Nephron (organoid): ENCODE measurements at regions not wholly inside any gene's neighbourhood (a gene's known extent, or its start where the extent isn't known, plus 50 kb on each side); places are given as distances from the start of the nearest gene placed in this dataset.
A peak's percentile ranks its signal among the peaks of the same experiment; 100 is the strongest.

Source experiments
- H3K27ac Mint-ChIP-seq, 3 experiments: 2 replicates each; pipeline ENCODE4 v1.8.0; 2020; ENCODE audit warnings: mixed read lengths in 3 of 3, mild to moderate bottlenecking in 2 of 3, moderate library complexity in 1 of 3
- H3K27me3 Mint-ChIP-seq: 2 replicates; pipeline ENCODE4 v1.8.0; 2021; ENCODE audit warnings: low read depth, mild to moderate bottlenecking, moderate library complexity, mixed read lengths
- H3K36me3 Mint-ChIP-seq: 2 replicates; pipeline ENCODE4 v1.8.0; 2020; ENCODE audit warnings: low read depth, mixed read lengths
- H3K4me1 Mint-ChIP-seq: 2 replicates; pipeline ENCODE4 v1.8.0; 2020; ENCODE audit warnings: mixed read lengths
- H3K4me3 Mint-ChIP-seq, 3 experiments: 2 replicates each; pipeline ENCODE4 v1.8.0; 2020; ENCODE audit warnings: mild to moderate bottlenecking in 3 of 3, mixed read lengths in 3 of 3, moderate library complexity in 2 of 3
- H3K9me3 Mint-ChIP-seq: 2 replicates; pipeline ENCODE4 v1.8.0; 2020; ENCODE audit warnings: mixed read lengths
- CTCF ChIP-seq, 3 experiments: fragments of 200-600 bp; sonication (generic); IDR thresholded peaks; one replicate each; pipeline ENCODE4 v1.5.0; 2021; ENCODE audit warnings: antibody characterized with exemption in 3 of 3; ENCODE audit not compliant: unreplicated experiment in 3 of 3

GRCh38 chr13:60326273-60326672, 70.7 kb upstream of the TDRD3 start:
- peaks cover 14% of the 10 kb centered on the region for H3K4me1 Mint-ChIP-seq
- peaks cover under 1% of the 10 kb centered on the region for H3K9me3 Mint-ChIP-seq
- H3K27ac Mint-ChIP-seq: no peak overlapping the region
- no peaks in the 10 kb centered on the region for H3K27me3 Mint-ChIP-seq
- no peak for TF ChIP-seq CTCF (IDR thresholded peaks at IDR 0.05; ENCODE audit: unreplicated experiment in 3 of 3)
- no peak overlapping the region for H3K4me3 Mint-ChIP-seq
- no peaks in the 10 kb centered on the region for H3K36me3 Mint-ChIP-seq

GRCh38 chr13:60327511-60327910, 69.5 kb upstream of the TDRD3 start:
- no peaks in the 10 kb centered on the region for H3K27me3 Mint-ChIP-seq
- H3K4me3 Mint-ChIP-seq: no peak overlapping the region
- peak overlapping the region; percentile 43 to 64 (median 49) for H3K27ac Mint-ChIP-seq
- no peaks in the 10 kb centered on the region for H3K36me3 Mint-ChIP-seq
- H3K9me3 Mint-ChIP-seq: peaks cover 5% of the 10 kb centered on the region
- H3K4me1 Mint-ChIP-seq: peaks cover 14% of the 10 kb centered on the region
- TF ChIP-seq CTCF (IDR thresholded peaks at IDR 0.05; ENCODE audit: unreplicated experiment in 3 of 3): no peak

GRCh38 chr13:60328073-60328472, 68.9 kb upstream of the TDRD3 start:
- H3K36me3 Mint-ChIP-seq: no peaks in the 10 kb centered on the region
- H3K9me3 Mint-ChIP-seq: peaks cover 5% of the 10 kb centered on the region
- H3K27me3 Mint-ChIP-seq: no peaks in the 10 kb centered on the region
- TF ChIP-seq CTCF (IDR thresholded peaks at IDR 0.05; ENCODE audit: unreplicated experiment in 3 of 3): no peak
- H3K27ac Mint-ChIP-seq: peak overlapping the region in 2 of 3 experiments; percentile 43 to 64
- no peak overlapping the region for H3K4me3 Mint-ChIP-seq
- peaks cover 14% of the 10 kb centered on the region for H3K4me1 Mint-ChIP-seq

- H3K36me3 Mint-ChIP-seq: no peaks in the 10 kb centered on the region
- H3K4me3 Mint-ChIP-seq: no peak overlapping the region
- peaks cover 14% of the 10 kb centered on the region for H3K9me3 Mint-ChIP-seq
- H3K4me1 Mint-ChIP-seq: peaks cover 14% of the 10 kb centered on the region
- peak overlapping the region; percentile 5 to 74 (median 41) for H3K27ac Mint-ChIP-seq
- peak; percentile 43 to 60 (median 49) for TF ChIP-seq CTCF (IDR thresholded peaks at IDR 0.05; ENCODE audit: unreplicated experiment in 3 of 3)
- no peaks in the 10 kb centered on the region for H3K27me3 Mint-ChIP-seq
Observed at GRCh38 chr13:60329221-60329923, 67.6 kb upstream of the TDRD3 start.

GRCh38 chr13:60331249-60332012, 65.6 kb upstream of the TDRD3 start:
- TF ChIP-seq CTCF (IDR thresholded peaks at IDR 0.05; ENCODE audit: unreplicated experiment in 3 of 3): no peak
- Mint-ChIP-seq H3K27ac (peak overlapping the region in 1 of 3 experiments; percentile 33), H3K36me3 (no peaks in the 10 kb centered on the region), H3K27me3 (no peaks in the 10 kb centered on the region), H3K4me1 (peaks cover 14% of the 10 kb centered on the region), H3K9me3 (peaks cover 14% of the 10 kb centered on the region), H3K4me3 (no peak overlapping the region)
